ENCODE measurements at regions not wholly inside any gene's neighbourhood (a gene's known extent, or its start where the extent isn't known, plus 50 kb on each side); places are given as distances from the start of the nearest gene placed in this dataset.

DNA sequence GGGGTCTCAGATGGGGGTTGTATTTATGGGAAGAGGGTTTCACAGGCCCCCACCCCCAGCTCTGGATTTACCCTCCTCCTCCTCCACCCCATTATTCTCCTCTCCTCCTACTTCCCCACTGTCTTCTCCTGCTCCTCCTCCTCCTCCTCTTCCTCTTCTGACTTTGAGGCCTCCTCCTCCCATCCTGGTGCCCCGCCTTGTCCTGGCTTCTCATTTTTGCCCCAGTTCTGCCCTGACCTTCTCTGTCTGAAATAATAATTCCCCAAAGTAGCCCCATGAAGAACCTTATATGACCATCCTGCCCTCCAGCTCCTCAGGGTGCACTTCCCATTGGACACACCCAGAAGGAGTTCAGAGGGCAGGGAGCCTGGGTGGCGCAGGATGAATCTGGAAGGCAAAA is 351.4 kb upstream of the GATB start:
- DNase-seq (ENCODE audit: low spot score), result no peak

DNA sequence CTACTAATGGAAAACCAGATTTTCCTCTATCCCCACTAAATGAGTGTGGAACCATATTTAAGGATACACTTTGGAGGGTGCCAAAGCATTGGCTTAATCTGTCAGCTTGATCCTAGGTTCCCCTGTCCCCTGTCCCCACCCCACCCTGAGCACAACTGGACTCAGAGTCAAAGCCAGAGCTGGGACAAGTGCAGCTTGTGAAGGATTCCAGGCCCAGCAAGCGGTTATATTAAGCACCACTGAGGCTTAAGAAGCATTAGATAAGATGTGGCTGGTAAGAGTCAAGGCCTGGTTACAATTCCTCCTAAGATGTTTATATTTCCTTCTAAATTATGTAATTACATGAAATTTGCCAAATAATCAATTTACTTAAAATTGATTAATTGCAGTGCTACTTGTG is 350.0 kb upstream of the GATB start:
- DNase-seq (ENCODE audit: low spot score), result no peak

DNA sequence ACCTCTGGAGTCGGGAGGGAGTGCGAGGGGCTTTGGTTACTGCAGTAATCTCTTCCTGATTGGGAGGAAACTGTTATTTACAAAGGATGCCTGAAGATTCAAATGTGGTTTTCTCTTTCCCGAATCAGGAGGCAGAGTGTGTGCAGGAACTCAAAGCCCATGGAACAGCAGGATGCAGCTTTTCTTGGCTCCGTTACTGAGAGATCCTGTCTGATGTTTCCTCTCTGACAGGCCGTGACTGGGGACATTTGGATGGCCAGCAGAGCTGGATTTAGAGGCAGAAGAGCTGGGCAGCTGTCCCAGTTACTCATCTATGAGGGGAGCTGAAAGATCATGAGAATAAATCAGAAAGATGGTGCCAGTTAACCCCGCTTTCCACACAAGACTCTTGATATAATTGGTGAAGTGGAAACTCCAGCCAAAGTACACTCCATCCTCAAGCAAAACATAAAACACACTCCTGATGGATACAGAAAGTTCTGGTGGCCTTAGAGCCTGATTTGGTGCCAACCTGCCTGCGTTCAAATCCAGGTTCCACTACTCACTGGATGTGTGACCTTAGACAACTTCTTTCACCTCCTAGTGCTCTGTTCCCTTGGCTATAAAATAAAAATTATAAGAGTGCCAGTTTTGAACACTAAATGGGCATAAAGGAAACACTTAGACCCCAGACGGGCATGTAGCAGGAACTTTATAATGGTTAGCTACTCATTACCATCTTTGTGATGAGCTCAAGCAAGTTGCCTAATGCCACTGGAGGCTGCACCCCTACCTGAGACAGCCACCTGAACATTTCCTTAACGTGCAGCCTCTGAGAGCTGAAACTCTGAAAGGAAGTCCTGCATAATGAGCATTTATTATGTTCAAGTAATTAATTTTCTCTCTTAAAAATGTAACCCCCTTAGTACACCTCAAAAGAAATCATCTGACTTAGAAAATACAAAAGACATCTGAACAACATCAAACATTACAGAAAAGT is 349.0 kb upstream of the GATB start:
- no peak for DNase-seq (ENCODE audit: low spot score)

DNA sequence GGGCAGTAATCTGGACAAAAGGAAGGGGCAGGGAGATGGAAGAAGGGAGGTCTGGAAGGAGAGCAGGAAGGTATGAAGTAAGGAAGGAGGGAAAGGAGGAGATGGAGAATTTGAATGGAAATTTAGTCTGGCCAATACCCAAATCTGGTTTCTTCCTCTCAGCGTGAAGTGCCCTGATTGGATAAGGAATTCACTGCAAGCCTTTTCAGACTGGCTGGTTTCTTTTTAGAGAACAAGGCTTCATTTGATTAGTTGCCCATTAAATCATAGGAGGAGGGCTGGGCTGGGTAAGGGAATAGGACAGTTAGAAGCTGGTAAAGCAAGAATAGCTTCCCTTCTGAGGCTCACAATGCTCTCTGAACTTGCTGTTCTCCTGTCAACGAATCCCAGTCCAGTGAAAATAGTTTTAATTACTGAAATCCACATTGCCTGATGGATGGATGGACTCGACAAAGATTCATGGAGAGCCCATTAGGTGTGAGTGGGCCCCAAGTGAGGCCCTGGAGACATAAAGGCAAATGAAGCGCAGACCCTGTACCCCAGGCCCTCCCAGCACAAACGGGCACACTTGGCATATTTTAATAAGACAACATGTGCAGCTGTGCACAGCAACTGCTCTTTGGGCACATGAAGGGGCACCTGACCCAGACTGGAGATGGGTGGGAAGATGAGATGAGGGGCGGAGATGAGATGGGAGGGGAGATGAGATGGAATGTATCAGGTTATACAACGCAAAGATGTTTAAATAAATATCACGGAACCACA is 347.1 kb upstream of the GATB start:
- DNase-seq (ENCODE audit: low spot score), result no peak

DNA sequence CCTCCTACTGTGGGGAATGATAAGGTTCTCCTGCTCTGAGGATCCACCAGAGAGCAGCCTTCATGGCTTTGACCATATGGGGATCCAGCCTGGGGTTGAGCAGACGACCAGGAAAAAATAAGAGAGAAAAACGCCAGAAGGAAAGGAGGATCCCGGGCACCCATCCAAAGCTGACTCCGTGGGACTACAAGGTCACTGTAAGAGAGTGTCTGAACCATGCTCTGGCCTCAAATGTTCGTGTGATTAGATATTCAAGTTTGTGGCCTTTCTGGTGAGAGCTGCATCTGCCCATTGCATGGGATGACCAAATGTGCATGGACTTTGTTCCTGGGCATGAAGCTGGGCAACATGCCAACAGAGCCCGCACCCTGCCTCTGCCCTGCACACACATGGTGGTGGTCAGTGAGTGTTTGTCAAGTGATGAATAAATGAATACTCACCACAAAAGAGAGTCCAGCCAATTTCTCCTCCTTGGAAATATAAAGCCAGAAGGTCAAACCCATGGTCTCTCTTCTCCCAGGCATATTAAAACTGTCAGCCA is 346.0 kb upstream of the GATB start:
- DNase-seq (ENCODE audit: low spot score), result no peak

DNA sequence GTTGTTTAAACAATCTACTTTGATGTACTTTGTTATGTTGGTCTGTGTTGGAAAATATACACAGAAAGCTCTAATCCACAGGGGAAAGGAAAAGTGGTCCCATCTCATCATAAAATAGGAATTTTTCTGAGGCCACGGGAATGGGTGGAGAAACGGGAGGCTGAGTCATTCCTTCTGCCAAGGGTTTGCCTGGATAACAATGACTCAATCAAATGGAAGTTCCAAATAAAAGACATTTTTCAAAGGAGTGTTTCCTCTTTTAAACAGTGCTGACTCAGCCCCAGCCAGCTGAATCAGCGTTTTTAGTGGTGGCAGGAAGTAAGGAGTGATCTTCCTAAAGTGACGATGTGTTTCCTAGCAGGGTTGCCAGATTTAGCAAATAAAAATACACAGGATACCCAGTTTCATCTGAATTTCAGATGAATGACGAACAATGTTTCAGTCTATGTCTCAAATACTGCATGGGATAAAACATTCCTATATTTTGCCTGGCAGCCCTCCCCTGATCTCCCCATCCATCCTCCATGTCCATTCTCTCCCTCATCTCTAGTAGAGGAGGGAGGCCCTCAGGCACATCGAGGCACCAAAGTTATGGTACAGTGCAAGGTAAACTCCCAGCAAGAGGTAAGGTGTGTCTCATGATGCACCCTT is 345.4 kb upstream of the GATB start:
- DNase-seq (ENCODE audit: low spot score), result peak; percentile 91

DNA sequence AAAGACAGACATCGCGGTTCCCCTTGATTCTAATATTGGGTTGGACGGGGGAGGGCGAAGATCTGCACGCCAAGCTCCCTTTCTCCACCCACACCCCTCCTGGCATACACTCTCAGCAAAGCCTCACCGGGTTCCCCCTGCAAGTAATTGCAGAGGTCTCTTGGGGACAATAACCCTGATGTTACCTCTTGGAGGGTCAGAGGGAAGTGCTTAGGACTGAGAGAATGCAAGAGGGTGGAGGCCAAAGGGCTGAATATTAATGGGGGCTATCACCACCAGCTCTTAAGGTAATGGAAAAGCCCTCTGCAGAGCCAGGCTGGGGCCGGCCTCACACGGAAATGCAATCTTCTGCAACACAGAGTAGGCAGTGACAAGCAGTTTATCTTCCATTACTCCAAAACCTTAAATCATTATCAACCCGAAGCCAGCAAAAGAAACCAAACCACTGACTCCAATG is 344.1 kb upstream of the GATB start:
- DNase-seq (ENCODE audit: low spot score), result no peak

DNA sequence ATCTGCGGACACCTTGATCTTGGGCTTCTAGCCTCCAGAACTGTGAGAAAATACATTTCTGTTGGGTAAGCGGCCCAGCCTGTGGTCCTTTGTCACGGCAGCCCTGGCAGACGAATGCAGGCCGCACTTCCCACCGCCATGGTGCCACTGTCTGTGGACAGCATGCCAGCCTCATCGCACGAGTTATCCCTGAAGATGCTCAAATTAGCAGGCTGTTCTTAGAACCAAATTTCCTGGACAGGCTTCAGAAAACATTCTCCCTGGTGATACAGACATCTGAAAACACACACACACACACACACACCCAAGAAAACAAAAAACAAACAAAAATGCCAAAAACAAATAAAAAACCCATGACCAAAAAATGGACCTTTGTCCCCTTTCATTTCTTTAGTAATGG is 343.5 kb upstream of the GATB start:
- no peak for DNase-seq (ENCODE audit: low spot score)

DNA sequence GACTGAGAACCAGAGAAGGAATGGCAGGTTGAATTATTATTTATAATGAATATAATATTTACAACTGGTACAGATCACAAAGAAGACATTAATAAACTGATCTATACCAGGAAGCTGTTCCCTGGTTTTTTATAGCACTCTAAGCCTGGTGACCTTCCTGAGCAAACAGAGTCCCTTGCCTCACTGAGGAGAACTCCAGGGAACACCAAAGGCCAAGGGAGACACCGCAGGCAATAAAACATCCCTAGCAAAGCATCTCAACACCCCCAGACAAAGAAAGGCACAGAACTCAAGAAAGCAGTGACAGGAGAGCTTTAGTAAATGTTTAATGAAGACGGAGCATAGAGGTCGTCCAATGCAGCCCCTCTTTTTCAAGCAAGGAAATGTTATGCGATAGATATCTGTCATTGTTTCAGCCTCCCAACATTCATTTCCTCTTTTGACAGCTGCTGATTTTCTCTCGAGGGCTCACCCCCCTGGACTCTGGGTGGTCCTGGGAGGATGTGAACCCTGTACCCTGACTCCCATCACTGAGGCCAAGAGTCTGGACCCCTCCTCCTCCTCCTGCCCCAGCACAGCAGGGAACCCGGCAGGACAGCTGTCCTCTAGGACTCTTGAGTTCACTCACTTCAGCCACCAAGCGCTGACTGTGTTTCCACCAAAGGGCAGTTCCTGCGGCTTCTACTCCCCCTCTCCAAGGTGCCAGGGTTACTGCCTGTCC is 342.5 kb upstream of the GATB start:
- DNase-seq (ENCODE audit: low spot score), result no peak

DNA sequence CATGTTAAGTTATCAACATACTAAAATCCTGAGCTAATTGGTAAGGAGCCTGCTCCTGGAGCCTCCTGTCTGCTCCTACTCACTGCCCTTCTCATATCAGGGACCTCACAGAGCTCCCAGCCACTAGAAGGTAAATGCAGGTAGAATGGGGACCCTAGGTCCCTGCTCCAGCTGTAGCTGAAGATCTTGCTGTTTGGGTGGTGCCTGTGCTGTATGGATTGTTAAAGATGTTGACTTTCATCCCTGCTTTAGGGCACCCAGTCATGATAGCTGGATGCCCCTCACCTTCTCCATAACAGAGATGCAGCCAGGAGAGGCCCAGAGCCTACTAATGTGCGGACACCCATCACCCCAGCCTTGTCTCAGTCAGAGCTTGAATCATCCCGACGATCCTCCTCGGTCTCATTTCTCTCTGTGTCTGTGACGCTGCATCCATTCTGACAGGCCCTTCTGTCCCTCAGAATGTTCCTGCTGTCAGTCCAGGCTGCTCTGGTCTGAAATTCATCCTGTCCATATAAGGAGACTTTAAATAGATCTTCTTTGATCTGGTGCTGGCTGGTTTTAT is 341.7 kb upstream of the GATB start:
- DNase-seq (ENCODE audit: low spot score), result no peak

DNA sequence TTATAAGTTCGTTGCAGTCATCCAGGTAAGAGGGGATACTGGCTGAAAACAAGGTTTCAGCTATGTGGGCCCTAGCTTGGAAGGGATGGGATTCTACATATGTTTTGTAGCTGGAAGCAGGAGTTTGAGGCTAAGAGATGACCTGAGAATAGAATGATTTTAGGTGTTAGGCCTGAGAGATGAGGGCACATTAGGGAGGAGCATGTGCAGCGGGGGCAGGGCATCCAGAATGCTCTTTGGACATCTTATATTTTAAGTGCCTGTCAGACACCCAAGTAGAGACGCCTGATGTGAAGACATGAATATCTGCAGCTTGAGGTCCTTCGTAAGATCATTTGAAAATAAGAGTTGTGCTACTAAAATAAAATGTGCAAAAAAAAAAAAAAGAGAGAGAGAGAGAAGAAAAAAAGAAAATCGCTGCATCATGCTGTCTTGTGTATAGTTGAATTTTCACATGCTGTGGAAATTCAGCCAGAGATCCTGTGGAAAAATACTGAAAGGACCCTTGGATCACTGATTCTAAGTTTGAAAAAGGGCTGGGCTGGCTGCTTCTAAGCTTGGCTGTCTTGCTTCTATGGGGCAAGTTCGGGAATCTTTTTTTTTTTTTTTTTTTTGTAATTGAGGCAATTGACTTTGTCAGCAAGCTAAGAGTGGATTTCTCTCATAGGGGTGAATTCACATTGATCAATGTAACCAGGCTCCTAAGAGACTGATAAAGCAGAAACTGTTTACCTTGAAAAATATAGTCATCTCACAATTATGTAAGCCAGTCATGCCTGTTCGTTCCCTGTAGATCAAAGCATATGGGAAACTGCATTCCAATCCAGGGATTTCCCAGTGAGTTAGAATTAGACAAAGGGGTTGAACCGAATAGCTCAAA is 341.0 kb upstream of the GATB start:
- no peak for DNase-seq (ENCODE audit: low spot score)

DNA sequence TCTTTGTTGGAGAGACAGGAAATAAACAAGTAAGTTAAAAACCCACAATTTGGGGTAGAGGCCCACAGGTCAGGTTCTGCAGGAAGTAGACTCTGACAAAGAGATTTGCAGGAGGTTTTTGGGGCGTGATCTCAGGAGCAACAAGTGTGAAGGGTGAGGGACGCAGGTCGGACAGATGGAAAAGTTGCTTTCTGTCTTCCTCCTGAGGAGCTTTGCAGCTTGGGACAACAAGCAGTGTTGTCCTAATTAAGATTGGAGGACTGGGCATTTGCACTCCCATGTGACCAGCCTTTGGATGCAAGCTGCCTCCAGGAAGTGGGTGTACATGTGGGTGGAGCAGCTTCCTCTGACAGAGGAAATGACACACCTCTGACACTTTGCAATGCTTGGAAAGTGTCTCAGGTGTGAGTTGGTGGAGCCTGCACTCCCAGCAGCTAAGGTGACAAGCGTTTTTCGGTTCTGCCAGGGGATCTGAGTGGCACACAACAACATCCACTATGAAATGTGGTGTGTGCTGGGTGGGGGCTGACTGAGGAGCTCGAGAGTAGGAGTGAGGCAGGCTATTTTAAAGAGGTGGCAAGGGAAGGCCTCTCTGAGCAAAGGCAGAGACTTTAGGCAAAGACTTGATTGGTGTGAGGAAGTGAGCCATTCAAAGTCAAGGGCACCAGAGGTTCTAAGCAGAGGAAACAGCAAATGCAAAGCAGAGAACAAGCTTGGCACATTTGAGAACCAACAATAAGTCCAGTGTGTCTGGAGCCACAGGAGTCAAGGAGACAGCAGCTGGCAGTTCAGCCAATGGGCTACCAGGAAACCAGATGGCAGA is 339.8 kb upstream of the GATB start:
- no peak for DNase-seq (ENCODE audit: low spot score)

DNA sequence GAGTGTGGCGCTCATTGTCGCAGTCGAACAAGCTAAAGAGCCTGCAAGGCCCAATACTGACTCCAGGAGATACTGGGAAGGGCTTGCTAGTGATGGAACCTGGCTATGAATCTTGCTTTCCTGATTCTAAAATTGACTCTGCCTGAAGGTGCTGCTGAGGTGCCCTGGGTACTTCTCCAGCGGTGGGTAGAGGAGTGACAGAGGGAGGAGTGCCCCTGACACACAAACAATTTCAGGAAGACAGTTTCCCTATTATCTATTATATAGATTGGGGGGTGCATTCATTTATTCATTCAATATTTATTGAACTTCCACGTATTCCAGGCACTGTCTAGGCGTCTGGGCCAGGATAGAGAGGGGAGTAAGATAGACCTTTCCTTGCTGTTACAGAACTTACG is 339.2 kb upstream of the GATB start:
- no peak for DNase-seq (ENCODE audit: low spot score)

DNA sequence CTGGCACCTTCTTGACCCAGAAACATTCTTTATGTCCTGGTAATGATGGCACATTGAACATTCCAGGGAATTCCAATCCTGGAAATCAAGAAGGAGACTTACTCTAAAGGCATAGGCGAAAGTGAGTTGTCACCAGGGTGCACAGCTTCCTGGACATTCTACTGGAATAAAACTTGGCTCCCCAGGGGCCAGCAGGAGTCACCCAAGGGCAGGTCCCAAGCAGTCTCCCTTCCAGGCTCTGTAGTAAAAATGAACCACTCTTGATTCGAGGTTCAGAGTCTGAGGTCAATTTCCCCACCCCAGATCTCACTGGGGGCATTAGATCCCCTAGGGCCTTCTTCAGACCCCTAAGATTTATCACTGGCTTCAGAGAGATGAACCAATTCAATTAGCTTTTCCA is 338.7 kb upstream of the GATB start:
- DNase-seq (ENCODE audit: low spot score), result no peak

DNA sequence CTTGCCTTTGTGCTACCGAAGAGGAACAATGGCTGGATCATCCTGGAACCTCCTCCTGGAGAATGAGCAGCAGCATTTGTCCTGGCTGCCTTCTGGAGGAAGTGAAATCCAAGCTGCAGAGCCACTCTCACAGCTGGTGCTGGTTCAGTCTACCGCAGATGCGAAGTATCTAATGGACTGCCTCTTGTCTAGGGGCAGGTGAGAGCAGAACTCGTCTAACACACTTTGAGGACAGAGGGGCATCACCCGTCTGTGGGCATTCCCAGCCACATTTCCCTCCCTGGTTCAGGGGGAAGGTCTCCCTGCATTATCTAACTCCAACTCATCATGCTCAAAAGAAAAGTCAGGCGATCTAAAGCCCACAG is 338.2 kb upstream of the GATB start:
- DNase-seq (ENCODE audit: low spot score), result no peak

DNA sequence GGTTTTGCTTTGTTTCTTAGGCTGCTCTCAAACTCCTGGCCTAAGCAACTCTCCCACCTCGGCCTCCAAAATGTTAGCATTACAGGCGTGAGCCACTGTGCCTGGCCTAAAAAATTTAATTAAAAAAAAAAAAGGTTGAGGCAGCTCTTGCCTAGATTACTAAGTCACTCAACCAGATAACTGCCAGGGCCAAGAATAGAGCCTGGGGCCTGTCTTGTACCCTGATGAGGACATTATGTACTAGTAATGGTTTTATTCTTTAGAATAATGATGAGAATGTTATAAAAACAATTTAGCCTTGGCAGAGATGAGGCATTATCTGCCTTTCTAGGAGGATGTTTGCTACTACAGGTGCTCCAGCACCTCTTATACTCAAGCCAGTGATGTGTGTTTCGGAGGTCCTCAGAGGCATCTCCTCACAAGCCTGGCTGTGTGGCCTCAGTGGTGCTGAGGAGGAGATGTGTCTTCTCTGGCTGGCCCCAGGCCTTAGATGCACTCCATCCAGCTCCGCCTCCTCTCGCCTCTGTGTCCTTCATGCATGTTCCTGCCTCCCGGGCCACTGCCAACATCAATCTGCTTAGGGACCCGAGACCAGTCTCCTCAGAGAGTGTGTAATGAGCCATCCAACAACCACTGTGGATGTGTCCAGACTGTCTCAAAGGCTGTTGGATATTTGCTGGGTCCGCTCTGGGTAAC is 337.7 kb upstream of the GATB start:
- DNase-seq (ENCODE audit: low spot score), result no peak

DNA sequence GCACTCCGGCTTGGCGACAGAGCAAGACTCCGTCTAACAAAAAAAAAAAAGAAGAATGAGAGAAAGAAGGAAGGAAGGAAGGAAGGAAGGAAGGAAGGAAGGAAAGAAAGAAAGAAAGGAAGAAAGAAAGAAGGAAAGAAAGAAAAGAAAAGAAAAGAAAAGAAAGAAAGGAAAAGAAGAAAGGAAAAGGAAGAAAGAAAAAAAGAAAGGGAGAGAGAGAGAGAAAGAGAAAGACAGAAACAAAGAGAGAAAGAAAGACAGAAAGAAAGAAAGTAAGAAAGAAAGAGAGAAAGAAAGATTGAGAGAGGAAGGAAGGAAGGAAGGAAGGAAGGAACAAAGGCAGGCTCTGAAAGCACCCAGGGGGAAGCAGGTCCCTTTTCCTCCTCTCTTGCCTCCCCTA is 336.6 kb upstream of the GATB start:
- DNase-seq (ENCODE audit: low spot score), result no peak

DNA sequence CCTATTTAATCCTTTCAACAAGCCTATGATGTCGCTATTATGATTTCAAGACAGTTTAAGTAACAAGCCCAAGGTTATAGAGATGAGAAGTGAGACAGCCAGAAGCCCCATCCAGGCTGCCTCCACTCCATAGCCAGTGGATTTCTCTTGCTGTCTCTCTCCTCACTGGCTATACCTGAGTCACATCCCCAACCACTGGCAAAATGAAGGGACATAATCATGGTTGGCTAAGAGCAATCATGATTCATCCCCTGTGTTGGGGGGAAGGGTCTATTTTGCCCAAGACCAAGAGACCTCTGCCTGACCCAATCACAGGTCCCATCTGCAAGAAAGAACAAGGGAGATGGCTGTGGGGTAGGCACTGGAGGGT is 334.9 kb upstream of the GATB start:
- no peak for DNase-seq (ENCODE audit: low spot score)

All from AG20443 (cell line).